ENCODE measurements at regions not wholly inside any gene's neighbourhood (a gene's known extent, or its start where the extent isn't known, plus 50 kb on each side); places are given as distances from the start of the nearest gene placed in this dataset.

- 74% methylated on average over 1 of the region's 1 CpG for whole genome bisulfite sequencing
- Histone ChIP-seq H3K9me3 (no peaks in the 10 kb centered on the region), H3K4me1 (no peaks in the 10 kb centered on the region), H3K27me3 (no peaks in the 10 kb centered on the region), H3K4me3 (no peak overlapping the region), H3K27ac (no peak overlapping the region), H3K36me3 (no peaks in the 10 kb centered on the region)
- no peak for TF ChIP-seq CTCF (IDR thresholded peaks at IDR 0.05)
- TF ChIP-seq POLR2AphosphoS5 (IDR thresholded peaks at IDR 0.05), result no peak
- no peak for TF ChIP-seq EP300 (IDR thresholded peaks at IDR 0.05)
- DNase-seq (ENCODE audit: low spot score in 2 of 2), result no peak
Observed at GRCh38 chr5:35513612-35514011, 104.1 kb upstream of the SPEF2 start.

- Histone ChIP-seq H3K9me3 (peaks cover 4% of the 10 kb centered on the region), H3K36me3 (no peaks in the 10 kb centered on the region), H3K27me3 (no peaks in the 10 kb centered on the region), H3K4me1 (no peaks in the 10 kb centered on the region), H3K4me3 (no peak overlapping the region), H3K27ac (no peak overlapping the region)
- no peak for DNase-seq (ENCODE audit: low spot score in 2 of 2)
- 84% methylated on average over 4 of the region's 4 CpGs for WGBS
- no peak for TF ChIP-seq CTCF (IDR thresholded peaks at IDR 0.05)
- TF ChIP-seq POLR2A (IDR thresholded peaks at IDR 0.05), result no peak
- no peak for TF ChIP-seq EP300 (IDR thresholded peaks at IDR 0.05)
- no peak for TF ChIP-seq POLR2AphosphoS5 (IDR thresholded peaks at IDR 0.05)
Observed at GRCh38 chr5:35502206-35502605, 115.5 kb upstream of the SPEF2 start.

GRCh38 chr5:35488791-35489190, 128.9 kb upstream of the SPEF2 start:
- no peaks in the 10 kb centered on the region for H3K27me3 ChIP-seq
- H3K4me3 ChIP-seq, result no peak overlapping the region
- H3K27ac ChIP-seq, result no peak overlapping the region
- WGBS, result 73% methylated on average over 3 of the region's 3 CpGs
- TF ChIP-seq EP300 (IDR thresholded peaks at IDR 0.05), result no peak
- no peak for DNase-seq (ENCODE audit: low spot score in 2 of 2)
- H3K4me1 ChIP-seq, result peaks cover 7% of the 10 kb centered on the region
- no peaks in the 10 kb centered on the region for H3K9me3 ChIP-seq
- no peaks in the 10 kb centered on the region for H3K36me3 ChIP-seq

GRCh38 chr5:35488055-35488454, 129.6 kb upstream of the SPEF2 start:
- 52% methylated on average over 1 of the region's 1 CpG for WGBS
- Histone ChIP-seq H3K4me1 (peaks cover 10% of the 10 kb centered on the region), H3K27me3 (no peaks in the 10 kb centered on the region), H3K4me3 (no peak overlapping the region), H3K27ac (no peak overlapping the region), H3K36me3 (no peaks in the 10 kb centered on the region), H3K9me3 (no peaks in the 10 kb centered on the region)
- no peak for DNase-seq (ENCODE audit: low spot score in 2 of 2)
- TF ChIP-seq POLR2AphosphoS5 (IDR thresholded peaks at IDR 0.05), result no peak
- no peak for TF ChIP-seq POLR2A (IDR thresholded peaks at IDR 0.05)
- TF ChIP-seq EP300 (IDR thresholded peaks at IDR 0.05), result no peak
- TF ChIP-seq CTCF (IDR thresholded peaks at IDR 0.05), result no peak

GRCh38 chr5:35487233-35488025, 130.2 kb upstream of the SPEF2 start:
- TF ChIP-seq EP300 (IDR thresholded peaks at IDR 0.05), result no peak
- TF ChIP-seq POLR2A (IDR thresholded peaks at IDR 0.05), result no peak
- TF ChIP-seq POLR2AphosphoS5 (IDR thresholded peaks at IDR 0.05), result no peak
- no peak for TF ChIP-seq CTCF (IDR thresholded peaks at IDR 0.05)
- Histone ChIP-seq H3K4me1 (peaks cover 13% of the 10 kb centered on the region), H3K27me3 (no peaks in the 10 kb centered on the region), H3K4me3 (no peak overlapping the region), H3K27ac (no peak overlapping the region), H3K36me3 (no peaks in the 10 kb centered on the region), H3K9me3 (no peaks in the 10 kb centered on the region)
- no peak for DNase-seq (ENCODE audit: low spot score in 2 of 2)
- WGBS, result 66% methylated on average over 5 of the region's 5 CpGs

- H3K36me3 ChIP-seq, result no peaks in the 10 kb centered on the region
- no peak for DNase-seq (ENCODE audit: low spot score in 2 of 2)
- H3K27ac ChIP-seq, result no peak overlapping the region
- TF ChIP-seq EP300 (IDR thresholded peaks at IDR 0.05) (no peak), CTCF (IDR thresholded peaks at IDR 0.05) (no peak), POLR2AphosphoS5 (IDR thresholded peaks at IDR 0.05) (no peak), POLR2A (IDR thresholded peaks at IDR 0.05) (no peak)
- no peaks in the 10 kb centered on the region for H3K9me3 ChIP-seq
- H3K4me3 ChIP-seq, result no peak overlapping the region
- peaks cover 13% of the 10 kb centered on the region for H3K4me1 ChIP-seq
- H3K27me3 ChIP-seq, result no peaks in the 10 kb centered on the region
Observed at GRCh38 chr5:35485487-35485886, 132.2 kb upstream of the SPEF2 start.

Measured in suprapubic skin (tissue), 4 donors.